ENCODE measurements at regions not wholly inside any gene's neighbourhood (a gene's known extent, or its start where the extent isn't known, plus 50 kb on each side); places are given as distances from the start of the nearest gene placed in this dataset.
A peak's percentile ranks its signal among the peaks of the same experiment; 100 is the strongest.
"Not testable (repeated sequence)": the region's sequence is repeated elsewhere in the genome, so short reads cannot be mapped to it uniquely, and the experiment has no call there.

GRCh38 chr7:9557853-9558252, 1124.4 kb downstream of the NXPH1 start:
- Histone ChIP-seq H3K9me3 (ENCODE audit: control insufficient read depth, low read length) (no peaks in the 10 kb centered on the region), H3K27me3 (ENCODE audit: control insufficient read depth in 1 of 2, insufficient read depth in 2 of 2, low read length in 1 of 2) (no peaks in the 10 kb centered on the region), H3K4me1 (ENCODE audit: control insufficient read depth in 1 of 2, insufficient read depth in 2 of 2, low read length in 2 of 2) (no peaks in the 10 kb centered on the region), H3K36me3 (ENCODE audit: control insufficient read depth in 1 of 2, insufficient read depth in 2 of 2, low read length in 1 of 2) (no peaks in the 10 kb centered on the region), H3K27ac (ENCODE audit: low read depth in 1 of 2, low read length in 2 of 2) (no peak overlapping the region), H3K4me3 (ENCODE audit: low read length in 2 of 2) (no peak overlapping the region)
- intact Hi-C loops (cut with DNase I): no loop called here
- no peak for ATAC-seq (ENCODE audit: low FRiP score)
- 28 to 31% methylated on average over 3 of the region's 3 CpGs for WGBS, 2 donors
- DNase-seq: no peak

- H3K4me1 ChIP-seq (ENCODE audit: control insufficient read depth in 1 of 2, insufficient read depth in 2 of 2, low read length in 2 of 2): no peaks in the 10 kb centered on the region
- H3K36me3 ChIP-seq (ENCODE audit: control insufficient read depth in 1 of 2, insufficient read depth in 2 of 2, low read length in 1 of 2): no peaks in the 10 kb centered on the region
- intact Hi-C loops (cut with DNase I): no loop called here
- ATAC-seq (ENCODE audit: low FRiP score): no peak
- no peak for DNase-seq
- H3K9me3 ChIP-seq (ENCODE audit: control insufficient read depth, low read length): no peaks in the 10 kb centered on the region
- H3K27ac ChIP-seq (ENCODE audit: low read depth in 1 of 2, low read length in 2 of 2): no peak overlapping the region
- WGBS, 2 donors: 28 to 57% methylated on average over 1 of the region's 1 CpG
- H3K4me3 ChIP-seq (ENCODE audit: low read length in 2 of 2): no peak overlapping the region
- H3K27me3 ChIP-seq (ENCODE audit: control insufficient read depth in 1 of 2, insufficient read depth in 2 of 2, low read length in 1 of 2): no peaks in the 10 kb centered on the region
These were observed 1142.3 kb downstream of the NXPH1 start for GRCh38 chr7:9575716-9576115.

- Histone ChIP-seq H3K9me3 (ENCODE audit: control insufficient read depth, low read length) (no peaks in the 10 kb centered on the region), H3K4me1 (ENCODE audit: control insufficient read depth in 1 of 2, insufficient read depth in 2 of 2, low read length in 2 of 2) (no peaks in the 10 kb centered on the region), H3K27ac (ENCODE audit: low read depth in 1 of 2, low read length in 2 of 2) (no peak overlapping the region), H3K36me3 (ENCODE audit: control insufficient read depth in 1 of 2, insufficient read depth in 2 of 2, low read length in 1 of 2) (no peaks in the 10 kb centered on the region), H3K27me3 (ENCODE audit: control insufficient read depth in 1 of 2, insufficient read depth in 2 of 2, low read length in 1 of 2) (no peaks in the 10 kb centered on the region), H3K4me3 (ENCODE audit: low read length in 2 of 2) (no peak overlapping the region)
- no peak for DNase-seq
- 17 to 20% methylated on average over 2 of the region's 2 CpGs for WGBS, 2 donors
- ATAC-seq (ENCODE audit: low FRiP score): no peak
- intact Hi-C loops (cut with DNase I): no loop called here
These were observed 1149.4 kb downstream of the NXPH1 start for GRCh38 chr7:9582824-9583223.

GRCh38 chr7:9598411-9598810, 1165.0 kb downstream of the NXPH1 start:
- Histone ChIP-seq H3K4me1 (ENCODE audit: control insufficient read depth in 1 of 2, insufficient read depth in 2 of 2, low read length in 2 of 2) (no peaks in the 10 kb centered on the region), H3K27ac (ENCODE audit: low read depth in 1 of 2, low read length in 2 of 2) (no peak overlapping the region), H3K27me3 (ENCODE audit: control insufficient read depth in 1 of 2, insufficient read depth in 2 of 2, low read length in 1 of 2) (no peaks in the 10 kb centered on the region), H3K36me3 (ENCODE audit: control insufficient read depth in 1 of 2, insufficient read depth in 2 of 2, low read length in 1 of 2) (no peaks in the 10 kb centered on the region), H3K9me3 (ENCODE audit: control insufficient read depth, low read length) (no peaks in the 10 kb centered on the region), H3K4me3 (ENCODE audit: low read length in 2 of 2) (no peak overlapping the region)
- no peak for DNase-seq
- WGBS, 2 donors: 84 to 85% methylated on average over 2 of the region's 2 CpGs
- intact Hi-C loops (cut with DNase I): no loop called here
- ATAC-seq (ENCODE audit: low FRiP score): no peak

GRCh38 chr7:9600974-9601373, 1167.6 kb downstream of the NXPH1 start:
- Histone ChIP-seq H3K36me3 (ENCODE audit: control insufficient read depth in 1 of 2, insufficient read depth in 2 of 2, low read length in 1 of 2) (no peaks in the 10 kb centered on the region), H3K9me3 (ENCODE audit: control insufficient read depth, low read length) (no peaks in the 10 kb centered on the region), H3K27ac (ENCODE audit: low read depth in 1 of 2, low read length in 2 of 2) (no peak overlapping the region), H3K27me3 (ENCODE audit: control insufficient read depth in 1 of 2, insufficient read depth in 2 of 2, low read length in 1 of 2) (no peaks in the 10 kb centered on the region), H3K4me3 (ENCODE audit: low read length in 2 of 2) (no peak overlapping the region), H3K4me1 (ENCODE audit: control insufficient read depth in 1 of 2, insufficient read depth in 2 of 2, low read length in 2 of 2) (no peaks in the 10 kb centered on the region)
- intact Hi-C loops (cut with DNase I): no loop called here
- no peak for ATAC-seq (ENCODE audit: low FRiP score)
- no peak for DNase-seq
- WGBS, 2 donors: 92 to 95% methylated on average over 2 of the region's 2 CpGs

GRCh38 chr7:9603291-9603690, 1169.9 kb downstream of the NXPH1 start:
- H3K36me3 ChIP-seq (ENCODE audit: control insufficient read depth in 1 of 2, insufficient read depth in 2 of 2, low read length in 1 of 2): no peaks in the 10 kb centered on the region
- no peaks in the 10 kb centered on the region for H3K9me3 ChIP-seq (ENCODE audit: control insufficient read depth, low read length)

GRCh38 chr7:9608560-9608959, 1175.2 kb downstream of the NXPH1 start:
- WGBS, 2 donors: 54 to 63% methylated on average over 1 of the region's 1 CpG

More at GRCh38 chr7:9603291-9603690, 1169.9 kb downstream of the NXPH1 start:
- ATAC-seq (ENCODE audit: low FRiP score) (no peak), DNase-seq (no peak)
- intact Hi-C loops (cut with DNase I): no loop called here
- H3K4me3 ChIP-seq (ENCODE audit: low read length in 2 of 2): no peak overlapping the region
- H3K27ac ChIP-seq (ENCODE audit: low read depth in 1 of 2, low read length in 2 of 2): no peak overlapping the region
- H3K27me3 ChIP-seq (ENCODE audit: control insufficient read depth in 1 of 2, insufficient read depth in 2 of 2, low read length in 1 of 2): no peaks in the 10 kb centered on the region
- H3K4me1 ChIP-seq (ENCODE audit: control insufficient read depth in 1 of 2, insufficient read depth in 2 of 2, low read length in 2 of 2): no peaks in the 10 kb centered on the region

DNA sequence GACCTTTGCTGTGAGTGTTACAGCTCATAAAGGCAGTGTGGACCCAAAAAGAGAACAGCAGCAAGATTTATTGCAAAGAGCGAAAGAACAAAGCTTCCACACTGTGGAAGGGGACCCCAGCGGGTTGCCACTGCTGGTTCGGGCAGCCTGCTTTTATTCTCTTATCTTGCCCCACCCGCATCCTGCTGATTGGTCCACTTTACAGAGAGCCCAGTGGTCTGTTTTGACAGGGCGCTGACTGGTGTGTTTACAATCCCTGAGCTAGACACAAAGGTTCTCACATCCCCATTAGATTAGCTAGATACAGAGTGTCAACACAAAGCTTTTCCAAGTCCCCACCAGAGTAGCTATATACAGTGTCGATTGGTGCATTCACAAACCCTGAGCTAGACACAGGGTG, 1187.5 kb downstream of the NXPH1 start:
- H3K9me3 ChIP-seq (ENCODE audit: control insufficient read depth, low read length); ATAC-seq (ENCODE audit: low FRiP score): not testable (repeated sequence)
- 83 to 85% methylated on average over 6 of the region's 6 CpGs for WGBS, 2 donors

More at GRCh38 chr7:9608560-9608959, 1175.2 kb downstream of the NXPH1 start:
- ATAC-seq (ENCODE audit: low FRiP score) (no peak), DNase-seq (no peak)
- Histone ChIP-seq H3K36me3 (ENCODE audit: control insufficient read depth in 1 of 2, insufficient read depth in 2 of 2, low read length in 1 of 2) (no peaks in the 10 kb centered on the region), H3K9me3 (ENCODE audit: control insufficient read depth, low read length) (no peaks in the 10 kb centered on the region), H3K4me1 (ENCODE audit: control insufficient read depth in 1 of 2, insufficient read depth in 2 of 2, low read length in 2 of 2) (no peaks in the 10 kb centered on the region), H3K4me3 (ENCODE audit: low read length in 2 of 2) (no peak overlapping the region), H3K27ac (ENCODE audit: low read depth in 1 of 2, low read length in 2 of 2) (no peak overlapping the region), H3K27me3 (ENCODE audit: control insufficient read depth in 1 of 2, insufficient read depth in 2 of 2, low read length in 1 of 2) (no peaks in the 10 kb centered on the region)
- intact Hi-C loops (cut with DNase I): no loop called here

GRCh38 chr7:9621306-9621902, 1188.0 kb downstream of the NXPH1 start:
- H3K27me3 ChIP-seq (ENCODE audit: control insufficient read depth in 1 of 2, insufficient read depth in 2 of 2, low read length in 1 of 2); H3K36me3 ChIP-seq (ENCODE audit: control insufficient read depth in 1 of 2, insufficient read depth in 2 of 2, low read length in 1 of 2); intact Hi-C loops (cut with DNase I); H3K4me1 ChIP-seq (ENCODE audit: control insufficient read depth in 1 of 2, insufficient read depth in 2 of 2, low read length in 2 of 2); H3K4me3 ChIP-seq (ENCODE audit: low read length in 2 of 2); H3K27ac ChIP-seq (ENCODE audit: low read depth in 1 of 2, low read length in 2 of 2); ATAC-seq (ENCODE audit: low FRiP score); H3K9me3 ChIP-seq (ENCODE audit: control insufficient read depth, low read length): not testable (repeated sequence)
- 96 to 97% methylated on average over 32 to 44 of the region's 44 CpGs for WGBS, 2 donors
- peak in 1 of 2 donors; percentile 64 for DNase-seq

More for the DNA sequence above, 1187.5 kb downstream of the NXPH1 start:
- H3K27me3 ChIP-seq (ENCODE audit: control insufficient read depth in 1 of 2, insufficient read depth in 2 of 2, low read length in 1 of 2); H3K4me3 ChIP-seq (ENCODE audit: low read length in 2 of 2); DNase-seq; intact Hi-C loops (cut with DNase I); H3K36me3 ChIP-seq (ENCODE audit: control insufficient read depth in 1 of 2, insufficient read depth in 2 of 2, low read length in 1 of 2); H3K4me1 ChIP-seq (ENCODE audit: control insufficient read depth in 1 of 2, insufficient read depth in 2 of 2, low read length in 2 of 2); H3K27ac ChIP-seq (ENCODE audit: low read depth in 1 of 2, low read length in 2 of 2): not testable (repeated sequence)

All from aorta (tissue), 5 donors.